Duodenal mucosa (tissue), 2 donors: ENCODE measurements at regions not wholly inside any gene's neighbourhood (a gene's known extent, or its start where the extent isn't known, plus 50 kb on each side); places are given as distances from the start of the nearest gene placed in this dataset.
"Not testable (repeated sequence)": the region's sequence is repeated elsewhere in the genome, so short reads cannot be mapped to it uniquely, and the experiment has no call there.

Experiments
- H3K27ac ChIP-seq: one replicate; pipeline ENCODE4 v1.7.0; 2013; ENCODE audit warnings: low read depth, low read length
- H3K27me3 ChIP-seq, 2 donors: one replicate each; pipeline ENCODE4 v1.7.0; 2013; ENCODE audit warnings: low read length in 2 of 2, control low read depth in 1 of 2; ENCODE audit not compliant: insufficient read depth in 2 of 2, control insufficient read depth in 1 of 2
- H3K36me3 ChIP-seq, 2 donors: one replicate each; pipeline ENCODE4 v1.7.0; 2013; ENCODE audit warnings: low read length in 2 of 2, control low read depth in 1 of 2; ENCODE audit not compliant: insufficient read depth in 2 of 2, control insufficient read depth in 1 of 2
- H3K4me1 ChIP-seq, 2 donors: one replicate each; pipeline ENCODE4 v1.7.0; 2013; ENCODE audit warnings: low read length in 2 of 2, control low read depth in 1 of 2; ENCODE audit not compliant: insufficient read depth in 2 of 2, control insufficient read depth in 1 of 2
- H3K4me3 ChIP-seq, 2 donors: one replicate each; pipeline ENCODE4 v1.7.0; 2013; ENCODE audit warnings: low read length in 2 of 2, low read depth in 1 of 2
- H3K9ac ChIP-seq, 2 donors: one replicate each; pipeline ENCODE4 v1.7.0; 2013; ENCODE audit warnings: low read length in 2 of 2, low read depth in 1 of 2
- H3K9me3 ChIP-seq, 2 donors: one replicate each; pipeline ENCODE4 v1.7.0; 2013; ENCODE audit warnings: low read length in 2 of 2, control low read depth in 1 of 2; ENCODE audit not compliant: control insufficient read depth in 1 of 2

DNA sequence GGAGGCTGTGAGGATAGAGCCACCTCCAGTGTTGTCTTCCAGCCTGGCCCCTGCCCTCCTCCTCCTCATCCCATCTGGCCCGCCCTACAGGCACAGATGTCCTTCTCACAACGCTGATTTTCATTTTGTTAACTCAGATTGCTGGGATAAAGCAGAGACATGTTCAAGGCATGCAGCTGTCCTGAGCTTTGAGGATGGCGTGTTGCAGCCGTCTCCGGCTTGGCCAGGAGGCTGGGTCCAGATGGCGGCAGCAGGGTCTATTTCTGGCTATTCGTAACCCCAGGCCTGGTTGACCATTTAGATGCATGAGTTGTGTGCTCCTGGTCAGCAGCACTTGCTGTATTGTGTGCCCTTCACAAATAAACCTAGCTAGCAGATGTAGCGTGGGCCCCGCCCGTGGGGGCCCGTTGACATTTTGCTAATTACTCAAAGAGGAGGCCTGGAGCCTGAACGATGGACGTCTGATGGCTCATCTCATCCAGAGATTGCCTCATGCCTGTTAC is 185.0 kb downstream of the BANP start:
- H3K27me3 ChIP-seq, H3K27ac ChIP-seq, H3K9ac ChIP-seq, H3K4me3 ChIP-seq, H3K36me3 ChIP-seq, H3K4me1 ChIP-seq: not testable (repeated sequence)
- peaks cover 5 to 11% of the 10 kb centered on the region in 2 donors for H3K9me3 ChIP-seq

DNA sequence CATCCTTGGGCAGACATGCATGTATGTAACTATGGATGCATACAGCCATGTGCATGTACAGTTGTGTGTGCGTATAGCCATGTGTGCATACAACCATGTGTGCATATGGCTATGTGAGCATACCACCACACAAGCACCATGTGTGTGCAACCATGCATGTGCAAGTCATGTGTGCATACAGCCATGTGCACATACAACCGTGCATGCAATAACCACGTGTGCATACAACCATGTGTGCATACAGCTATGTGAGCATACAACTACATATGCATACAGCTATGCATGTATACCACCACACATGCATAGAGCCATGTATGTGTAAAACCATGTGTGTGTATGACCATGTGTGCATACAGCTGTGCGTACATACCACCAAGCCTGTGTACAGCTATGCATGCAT is 185.7 kb downstream of the BANP start:
- not testable (repeated sequence) for H3K36me3 ChIP-seq

DNA sequence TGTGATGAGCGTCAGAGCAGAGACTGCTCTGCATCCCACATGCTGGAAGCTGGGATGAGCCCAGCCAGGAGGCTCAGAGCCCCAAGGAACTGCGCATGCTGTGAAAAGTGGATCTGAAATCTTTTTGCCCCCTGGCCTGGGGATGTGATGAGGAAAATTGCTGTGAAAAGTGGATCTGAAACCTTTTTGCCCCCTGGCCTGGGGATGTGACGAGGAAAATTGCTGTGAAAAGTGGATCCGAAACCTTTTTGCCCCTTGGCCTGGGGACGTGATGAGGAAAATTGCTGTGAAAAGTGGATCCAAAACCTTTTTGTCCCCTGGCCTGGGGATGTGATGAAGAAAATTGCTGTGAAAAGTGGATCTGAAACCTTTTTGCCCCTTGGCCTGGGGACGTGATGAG is 187.9 kb downstream of the BANP start:
- not testable (repeated sequence) for H3K27ac ChIP-seq, H3K9ac ChIP-seq, H3K4me1 ChIP-seq, H3K4me3 ChIP-seq, H3K27me3 ChIP-seq, H3K36me3 ChIP-seq
- H3K9me3 ChIP-seq = peaks cover 5 to 11% of the 10 kb centered on the region in 2 donors

More for the DNA sequence above, 185.7 kb downstream of the BANP start:
- not testable (repeated sequence) for H3K27me3 ChIP-seq, H3K4me3 ChIP-seq, H3K27ac ChIP-seq, H3K4me1 ChIP-seq, H3K9ac ChIP-seq
- peaks cover 5 to 11% of the 10 kb centered on the region in 2 donors for H3K9me3 ChIP-seq

- H3K36me3 ChIP-seq, H3K27me3 ChIP-seq, H3K4me1 ChIP-seq, H3K4me3 ChIP-seq, H3K9ac ChIP-seq, H3K27ac ChIP-seq: not testable (repeated sequence)
- peaks cover 5 to 11% of the 10 kb centered on the region in 2 donors for H3K9me3 ChIP-seq
Measured at GRCh38 chr16:88140195-88140594, 189.0 kb downstream of the BANP start.

- Histone ChIP-seq H3K27ac (no peak overlapping the region), H3K4me1 (no peaks in the 10 kb centered on the region), H3K36me3 (no peaks in the 10 kb centered on the region), H3K4me3 (no peak overlapping the region), H3K9ac (no peak overlapping the region), H3K9me3 (peaks cover 5 to 11% of the 10 kb centered on the region in 2 donors), H3K27me3 (no peaks in the 10 kb centered on the region)
Measured at GRCh38 chr16:88141580-88141979, 190.3 kb downstream of the BANP start.

DNA sequence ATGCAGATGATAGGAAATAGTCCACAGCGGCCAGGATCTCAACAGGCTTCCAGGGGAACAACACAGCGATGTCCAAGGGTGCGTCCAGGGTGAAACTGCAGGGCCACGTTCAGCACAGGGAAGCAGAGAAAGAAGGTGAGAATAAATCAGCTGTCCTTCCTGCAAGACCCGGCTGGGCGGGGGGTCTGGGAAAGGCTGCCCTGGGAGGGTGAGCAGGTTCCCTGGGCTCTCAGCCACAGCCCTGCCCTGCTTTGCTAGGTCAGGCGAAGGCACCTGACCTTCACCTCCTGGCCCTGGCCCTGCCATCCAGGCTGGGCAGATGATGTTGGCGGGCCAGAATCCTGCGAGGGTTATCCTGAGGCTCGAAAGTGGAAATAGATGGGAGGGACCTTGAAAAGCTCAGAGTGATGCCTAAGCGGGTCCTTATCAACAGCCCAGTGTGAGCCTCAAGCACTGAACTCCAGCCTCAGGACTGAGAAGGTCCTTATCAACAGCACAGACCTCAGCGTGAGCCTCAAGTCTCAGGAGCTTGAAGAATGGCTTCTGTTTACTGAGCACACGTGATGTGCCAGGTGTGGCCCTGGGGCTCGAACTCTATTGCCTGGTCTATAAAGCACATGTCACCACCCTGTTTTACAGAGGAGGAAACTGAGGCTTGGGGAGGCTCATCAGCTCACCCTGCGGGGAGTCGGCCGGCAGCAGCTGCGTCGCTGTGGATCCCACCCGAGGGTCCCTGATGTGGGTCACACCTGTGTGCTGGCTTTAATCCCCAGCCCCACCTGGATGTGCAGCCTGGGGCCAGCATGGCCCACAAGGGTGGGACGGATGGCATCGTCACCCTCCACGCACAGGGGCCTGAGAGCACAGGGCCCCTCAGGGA is 191.1 kb downstream of the BANP start:
- H3K9me3 ChIP-seq = peaks cover 5 to 11% of the 10 kb centered on the region in 2 donors
- not testable (repeated sequence) for H3K36me3 ChIP-seq, H3K4me3 ChIP-seq, H3K9ac ChIP-seq, H3K27ac ChIP-seq, H3K4me1 ChIP-seq, H3K27me3 ChIP-seq

DNA sequence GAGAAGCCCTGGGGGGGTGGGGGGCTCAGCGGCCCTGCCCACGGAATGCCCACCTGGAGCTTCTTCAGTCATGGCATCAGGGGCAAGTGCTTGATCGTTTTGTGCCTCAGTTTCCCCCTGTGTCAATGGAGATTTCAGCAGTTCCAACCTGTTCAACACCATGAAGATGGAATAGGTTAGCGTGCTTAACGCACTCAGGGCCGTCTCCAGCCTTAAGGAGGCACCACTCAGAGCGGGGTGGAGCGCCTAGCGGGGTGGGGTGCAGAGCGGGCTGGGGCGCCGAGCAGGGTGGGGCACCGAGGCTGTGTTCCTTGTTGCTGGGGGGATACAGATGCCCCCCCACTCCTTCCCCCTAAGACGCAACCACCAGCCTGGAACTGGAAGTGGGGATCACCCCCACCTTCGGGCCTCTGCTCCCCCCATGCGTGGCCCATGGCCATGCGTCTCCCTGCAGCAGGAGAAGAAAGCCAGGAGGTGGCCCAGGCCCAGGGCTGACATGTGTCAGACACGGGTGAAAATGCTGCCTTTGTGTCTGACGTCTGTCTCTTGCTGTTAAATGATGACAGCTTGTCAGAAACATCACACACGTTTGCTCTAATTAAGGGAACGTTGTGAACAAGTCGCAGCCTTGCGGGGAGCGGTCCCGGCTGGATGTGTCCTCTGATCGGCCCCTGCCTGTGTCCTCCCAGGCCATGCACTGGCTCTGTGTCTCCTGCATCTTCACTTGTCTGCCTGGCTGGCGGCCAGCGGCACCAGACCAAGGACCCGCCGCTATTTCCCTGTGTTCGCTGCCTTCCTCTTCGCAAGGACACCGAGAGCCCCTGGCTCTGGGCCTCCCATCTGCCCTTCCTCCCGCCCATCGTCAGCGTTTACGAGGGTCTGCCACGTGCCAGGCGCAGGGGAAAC is 192.1 kb downstream of the BANP start:
- not testable (repeated sequence) for H3K9me3 ChIP-seq, H3K4me1 ChIP-seq, H3K4me3 ChIP-seq, H3K9ac ChIP-seq, H3K27ac ChIP-seq, H3K27me3 ChIP-seq, H3K36me3 ChIP-seq

DNA sequence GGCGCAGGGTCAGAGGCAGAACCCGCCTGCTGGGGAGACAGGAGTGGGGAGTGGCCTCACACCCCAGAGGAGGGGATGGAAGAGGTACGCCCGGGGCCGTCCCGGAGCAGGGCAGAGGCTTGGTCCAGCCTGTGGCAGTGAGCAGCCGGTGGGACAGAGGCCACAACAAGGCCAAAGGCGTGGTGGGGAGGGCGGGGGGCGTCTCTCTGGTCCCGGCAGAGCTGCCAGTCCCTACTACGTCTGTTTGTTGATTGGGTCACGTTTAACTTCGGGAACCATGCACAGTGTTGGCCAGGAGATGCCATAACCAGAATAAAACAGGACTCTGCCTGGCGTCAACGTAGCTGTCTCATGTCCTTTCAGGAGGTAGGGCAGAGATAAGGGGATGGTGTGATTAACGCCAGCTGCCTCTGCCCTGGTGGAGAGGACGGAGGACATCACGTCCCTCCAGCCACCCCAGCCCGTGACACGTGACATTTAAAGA is 192.8 kb downstream of the BANP start:
- peaks cover 0 to 1% of the 10 kb centered on the region in 2 donors for H3K9me3 ChIP-seq
- H3K36me3 ChIP-seq = no peaks in the 10 kb centered on the region
- H3K27me3 ChIP-seq = no peaks in the 10 kb centered on the region
- H3K4me1 ChIP-seq = no peaks in the 10 kb centered on the region
- H3K27ac ChIP-seq = no peak overlapping the region
- no peak overlapping the region for H3K4me3 ChIP-seq
- no peak overlapping the region for H3K9ac ChIP-seq

DNA sequence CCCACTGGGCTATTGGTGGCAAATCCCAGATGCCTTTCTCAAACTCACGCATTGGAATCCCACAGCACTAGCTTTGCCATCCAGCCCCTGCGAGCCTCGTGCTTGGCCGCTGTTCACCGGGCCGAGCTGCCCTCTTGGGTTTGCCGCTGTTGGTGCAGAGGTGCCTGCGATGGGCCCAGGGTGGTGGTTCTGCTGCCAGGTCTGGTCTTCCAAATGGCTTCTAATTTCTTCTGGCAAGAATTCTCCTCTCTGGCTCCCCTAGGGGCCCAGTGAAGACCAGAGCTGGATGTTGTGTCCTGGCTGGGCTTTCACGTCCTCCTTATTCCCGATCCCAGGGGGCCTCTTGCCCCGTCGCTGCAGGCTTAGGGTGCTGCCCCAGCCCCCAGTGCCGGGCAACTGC is 194.1 kb downstream of the BANP start:
- H3K9me3 ChIP-seq, H3K4me1 ChIP-seq, H3K4me3 ChIP-seq, H3K27ac ChIP-seq, H3K27me3 ChIP-seq, H3K36me3 ChIP-seq, H3K9ac ChIP-seq: not testable (repeated sequence)

- H3K9ac ChIP-seq, H3K27ac ChIP-seq: not testable (repeated sequence)
Measured at GRCh38 chr16:88145824-88146405, 194.7 kb downstream of the BANP start.

More at GRCh38 chr16:88145824-88146405, 194.7 kb downstream of the BANP start:
- not testable (repeated sequence) for H3K36me3 ChIP-seq, H3K9me3 ChIP-seq, H3K4me3 ChIP-seq, H3K27me3 ChIP-seq, H3K4me1 ChIP-seq
